GM18909 (cell line): ENCODE measurements at regions not wholly inside any gene's neighbourhood (a gene's known extent, or its start where the extent isn't known, plus 50 kb on each side); places are given as distances from the start of the nearest gene placed in this dataset.
"Not testable (repeated sequence)": the region's sequence is repeated elsewhere in the genome, so short reads cannot be mapped to it uniquely, and the experiment has no call there.

Experiments
- ATAC-seq: cut with Tn5 transposase; IDR thresholded peaks from one replicate; pipeline ENCODE4 v1.9.1; 2021; ENCODE audit warnings: mild to moderate bottlenecking; ENCODE audit not compliant: unreplicated experiment, poor library complexity

DNA sequence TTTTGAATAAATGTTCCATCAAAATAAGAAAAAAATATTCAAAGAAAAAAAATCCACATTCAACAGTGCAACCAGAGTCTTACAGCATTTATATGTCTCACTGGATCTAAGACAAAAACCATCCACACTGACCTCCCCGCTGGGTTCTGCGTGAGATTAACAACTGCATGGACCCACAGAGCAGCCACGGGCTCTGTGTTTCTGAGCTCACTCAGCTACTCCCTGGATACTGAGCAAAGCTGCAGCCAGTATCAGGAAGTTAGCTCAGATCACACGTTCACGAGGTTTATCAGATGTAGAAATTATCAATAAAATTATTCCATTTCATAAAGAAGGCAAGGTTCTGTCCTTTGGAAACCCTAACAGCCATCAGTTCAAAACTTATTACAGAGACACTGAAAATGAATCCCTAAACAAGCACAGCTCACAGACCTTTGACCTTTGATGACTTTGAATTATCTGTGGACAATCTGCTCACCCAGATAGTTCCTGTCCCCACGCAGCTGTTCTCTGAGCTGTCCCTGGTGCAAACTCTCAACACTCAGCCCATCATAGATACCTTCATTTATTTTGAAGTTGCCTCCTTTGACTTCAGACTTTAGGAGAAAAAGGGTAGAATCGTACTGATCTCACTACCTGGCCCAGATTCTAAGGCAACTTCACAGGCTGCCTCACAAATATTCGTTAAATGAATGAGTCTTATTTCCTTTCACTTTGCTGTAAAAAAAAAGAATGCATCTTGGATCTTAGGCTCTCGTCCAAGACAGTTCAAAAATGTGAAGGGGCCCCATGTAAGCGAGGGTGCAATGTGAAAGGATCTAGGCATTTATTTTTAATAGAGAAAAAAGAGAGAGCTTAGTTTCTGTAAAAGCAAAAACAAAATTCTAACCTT is 67.7 kb upstream of the SVIL start:
- ATAC-seq: no peak

DNA sequence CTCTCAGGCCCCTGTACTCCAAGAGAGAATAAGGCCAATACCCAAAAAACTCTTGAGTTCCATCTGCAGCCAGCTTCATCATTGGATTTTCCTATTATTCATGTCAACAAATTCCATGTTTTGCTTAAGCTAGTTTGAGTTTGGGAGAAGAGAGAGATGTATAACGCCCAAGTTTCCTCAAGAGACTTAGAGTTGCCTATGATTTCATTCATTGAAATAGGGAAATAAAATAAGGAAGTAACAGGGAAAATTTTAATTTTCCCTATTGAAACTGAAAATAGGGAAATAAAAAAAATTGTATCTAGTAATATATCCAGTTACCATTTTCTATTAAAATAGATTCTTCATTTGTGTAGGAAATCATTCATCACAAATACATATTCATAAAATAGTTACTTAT is 66.5 kb upstream of the SVIL start:
- ATAC-seq: no peak

DNA sequence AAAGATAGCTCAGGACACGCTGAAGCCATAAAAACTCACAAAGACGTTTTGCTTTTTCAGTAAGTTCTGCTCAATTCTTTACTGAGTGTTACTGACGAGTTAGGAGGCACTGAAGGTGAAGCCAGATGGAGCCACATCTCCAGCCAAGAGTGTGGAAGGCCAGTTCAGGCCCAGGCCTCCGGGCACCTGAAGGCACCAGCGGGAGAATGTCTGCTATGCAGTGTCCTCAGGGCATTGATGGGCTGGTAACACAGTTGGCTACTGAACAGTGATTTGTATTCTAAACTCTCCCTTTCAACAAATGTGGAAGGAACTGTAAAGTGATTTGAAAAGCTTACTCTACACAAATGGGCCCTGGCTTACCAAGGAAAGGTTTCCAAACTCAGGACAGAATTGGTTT is 64.8 kb upstream of the SVIL start:
- ATAC-seq: no peak

DNA sequence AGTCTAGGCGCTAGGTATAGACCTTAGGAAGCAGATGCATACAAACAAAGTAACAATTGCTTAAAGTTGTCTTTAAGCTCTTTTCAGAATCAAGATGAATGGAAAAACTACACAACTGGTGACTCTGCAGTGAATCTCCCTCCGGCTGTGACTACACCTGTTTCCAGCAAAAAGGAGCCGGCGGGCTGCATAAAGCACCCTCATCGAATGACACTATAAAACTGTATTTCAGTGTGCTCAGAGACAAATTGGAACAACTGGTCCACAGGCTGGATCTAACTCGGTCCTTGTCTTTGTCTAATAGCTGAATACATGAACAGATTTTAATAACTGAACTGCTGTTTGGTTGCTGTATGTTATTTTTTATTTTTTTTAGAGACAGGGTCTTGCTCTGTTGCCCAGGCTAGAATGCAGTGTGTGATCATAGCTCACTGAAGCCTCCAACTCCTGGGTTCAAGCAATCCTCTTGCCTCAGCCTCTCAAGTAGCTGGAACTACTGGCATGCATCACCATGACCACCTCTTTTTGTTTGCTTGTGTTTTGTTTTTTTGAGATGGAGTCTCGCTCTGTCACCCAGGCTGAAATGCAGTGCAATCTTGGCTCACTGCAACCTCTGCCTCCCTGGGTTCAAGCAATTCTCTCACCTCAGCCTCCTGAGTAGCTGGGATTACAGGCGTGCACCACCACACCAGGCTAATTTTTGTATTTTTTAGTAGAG is 64.2 kb upstream of the SVIL start:
- ATAC-seq: no peak

DNA sequence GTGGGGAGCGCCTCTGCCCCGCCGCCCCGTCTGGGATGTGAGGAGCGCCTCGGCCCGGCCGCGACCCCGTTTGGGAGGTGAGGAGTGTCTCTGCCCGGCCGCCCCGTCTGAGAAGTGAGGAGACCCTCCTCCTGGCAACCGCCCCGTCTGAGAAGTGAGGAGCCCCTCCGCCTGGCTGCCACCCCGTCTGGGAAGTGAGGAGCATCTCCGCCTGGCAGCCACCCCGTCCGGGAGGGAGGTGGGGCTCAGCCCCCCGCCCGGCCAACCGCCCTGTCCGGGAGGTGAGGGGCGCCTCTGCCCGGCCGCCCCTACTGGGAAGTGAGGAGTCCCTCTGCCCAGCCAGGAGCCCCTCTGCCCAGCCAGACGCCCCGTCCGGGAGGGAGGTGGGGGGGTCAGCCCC is 61.8 kb upstream of the SVIL start:
- ATAC-seq: not testable (repeated sequence)

DNA sequence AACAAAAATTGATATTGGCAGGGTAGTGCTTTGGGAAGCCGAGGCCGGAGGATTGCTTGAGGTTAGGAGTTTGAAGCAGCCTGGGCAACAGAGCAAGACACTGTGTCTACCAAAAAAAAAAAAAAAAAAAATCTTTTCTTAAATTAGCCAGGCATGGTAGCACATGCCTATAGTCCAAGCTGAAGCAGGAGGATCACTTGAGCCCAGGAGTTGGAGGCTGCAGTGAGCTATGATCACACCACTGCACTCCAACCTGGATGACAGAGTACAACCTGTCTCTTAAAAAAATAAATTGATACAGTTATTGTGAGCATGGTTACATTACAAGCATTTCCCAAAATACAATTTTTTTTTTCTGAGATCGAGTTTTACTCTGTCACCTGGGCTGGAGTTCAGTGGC is 59.4 kb upstream of the SVIL start:
- no peak for ATAC-seq

DNA sequence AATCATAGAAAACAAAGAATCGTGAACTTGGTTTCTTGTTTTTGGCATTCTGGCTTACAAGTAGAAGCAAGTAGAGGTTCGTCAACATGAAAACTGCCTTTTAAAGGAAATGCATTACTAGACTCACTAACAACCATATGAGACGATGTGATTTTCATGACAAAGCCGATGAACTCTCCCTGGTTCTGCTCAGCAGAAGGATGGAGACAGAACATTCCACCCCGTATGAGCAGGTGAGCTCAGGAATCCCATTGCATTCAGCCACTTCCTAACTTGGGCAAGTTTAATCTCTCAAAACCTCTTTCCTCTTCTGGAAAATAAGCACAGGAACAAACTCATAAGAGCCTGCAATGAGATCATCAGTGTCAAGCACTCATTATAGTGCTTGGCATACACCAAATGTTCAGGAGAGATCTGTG is 57.4 kb upstream of the SVIL start:
- no peak for ATAC-seq

DNA sequence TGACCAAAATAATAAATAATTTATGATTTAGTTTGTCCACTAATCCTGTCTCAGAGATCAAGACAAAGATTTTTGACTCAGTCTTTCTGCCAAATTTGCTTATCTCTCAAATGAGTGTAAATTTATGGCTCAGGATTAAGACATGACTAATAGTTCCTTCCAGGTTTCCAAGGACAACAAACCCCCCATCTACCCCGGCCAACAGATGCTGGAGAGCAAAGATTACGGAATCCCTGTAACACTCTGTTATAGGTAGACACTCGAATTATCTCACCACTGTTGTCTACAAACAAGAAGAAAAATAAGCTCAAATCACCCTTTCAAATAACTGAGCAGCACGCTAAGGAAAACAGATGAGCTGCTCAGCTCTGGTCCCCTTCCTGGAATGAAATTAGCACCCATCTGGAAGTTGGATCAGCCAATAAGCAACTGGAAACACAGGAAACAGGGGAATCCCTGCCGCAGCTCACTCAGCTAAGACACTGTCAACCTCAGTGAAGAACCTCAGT is 56.8 kb upstream of the SVIL start:
- ATAC-seq: no peak

DNA sequence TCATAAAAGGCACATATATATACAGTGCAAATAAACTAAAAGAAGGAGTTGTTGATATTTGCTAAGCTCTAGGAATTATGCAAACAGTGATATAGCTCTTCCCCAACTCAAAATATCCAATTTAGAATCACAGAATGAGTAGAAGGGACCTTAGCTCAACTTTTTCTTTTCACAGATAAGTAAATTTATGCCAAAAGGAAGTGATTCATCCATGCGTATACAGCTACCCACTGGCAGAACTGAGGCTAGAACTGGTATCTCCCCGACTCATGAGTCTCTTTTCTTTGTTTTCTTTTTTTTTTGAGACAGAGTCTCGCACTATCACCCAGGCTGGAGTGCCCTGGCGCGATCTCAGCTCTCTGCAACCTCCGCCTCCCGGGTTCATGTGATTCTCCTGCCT is 54.2 kb upstream of the SVIL start:
- ATAC-seq: no peak

DNA sequence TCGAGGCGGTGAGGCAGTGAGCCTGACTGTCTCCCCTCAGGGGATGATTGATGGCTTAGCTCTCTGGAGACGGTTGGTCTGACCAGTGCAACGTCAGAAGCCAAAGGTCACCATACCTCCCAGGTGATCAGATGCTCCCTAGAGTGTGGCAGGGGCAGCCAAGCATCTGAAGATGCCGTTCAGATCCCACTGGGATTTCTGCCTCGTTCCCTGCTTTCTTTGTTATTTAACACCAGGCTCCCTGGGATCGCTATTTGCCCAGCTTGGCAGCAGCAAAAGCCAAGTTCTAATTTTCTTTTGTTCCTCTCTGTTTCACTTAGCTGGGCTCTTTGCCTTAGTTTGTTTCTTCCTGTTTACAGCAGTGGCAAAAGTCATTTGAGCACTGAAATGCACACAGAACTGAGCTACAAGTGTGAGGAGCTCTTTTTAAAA is 53.5 kb upstream of the SVIL start:
- ATAC-seq: no peak

DNA sequence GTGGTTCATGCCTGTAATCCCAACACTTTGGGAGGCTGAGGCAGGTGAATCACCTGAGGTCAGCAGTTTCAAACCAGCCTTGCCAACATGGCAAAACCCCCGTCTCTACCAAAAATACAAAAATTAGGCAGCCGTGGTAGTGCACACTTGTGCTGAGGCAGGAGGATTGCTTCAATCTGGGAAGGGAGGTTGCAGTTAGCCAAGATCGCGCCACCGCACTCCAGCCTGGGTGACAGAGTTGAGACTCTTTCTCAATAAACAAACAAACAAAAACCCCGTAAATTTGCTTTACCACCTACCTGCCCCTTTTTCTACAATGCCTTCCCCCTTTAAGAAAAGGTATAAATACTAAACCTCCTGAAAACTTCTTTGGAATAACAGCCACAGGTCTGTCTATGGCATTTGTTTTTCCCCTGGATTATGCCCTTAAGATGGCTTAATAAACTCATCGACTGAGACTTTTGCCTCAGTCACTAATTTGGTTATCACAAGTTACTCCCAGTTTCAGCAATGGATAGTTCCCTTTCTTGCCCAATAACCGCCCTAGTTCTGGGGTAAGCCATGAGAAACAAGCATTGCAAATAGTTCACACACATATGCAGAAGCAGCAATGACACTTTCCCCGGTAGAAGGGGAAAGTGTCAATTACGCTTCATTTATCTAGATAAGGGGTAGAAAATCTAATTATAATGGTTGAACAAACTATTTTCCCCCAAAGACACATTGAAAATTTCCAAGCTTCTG is 52.8 kb upstream of the SVIL start:
- no peak for ATAC-seq

DNA sequence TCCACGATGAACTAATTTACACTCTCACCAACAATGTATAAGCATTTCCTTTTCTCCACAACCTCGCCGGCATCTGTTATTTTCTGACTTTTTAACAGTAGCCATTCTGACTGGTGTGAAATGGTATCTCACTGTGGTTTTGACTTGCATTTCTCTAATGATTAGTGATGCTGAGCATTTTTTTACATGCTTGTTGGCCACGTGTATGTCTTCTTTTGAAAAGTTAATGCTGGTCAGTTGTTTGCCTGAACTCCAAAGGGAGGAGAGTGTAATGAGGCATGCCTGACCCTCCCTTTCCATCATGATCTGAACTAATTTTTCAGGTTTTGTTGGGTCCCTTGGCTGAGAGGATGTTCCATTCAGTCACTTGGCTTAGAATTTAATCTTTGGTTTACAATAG is 50.7 kb upstream of the SVIL start:
- ATAC-seq: no peak
